NCI-H345 treated with DMSO at 0.1 percent for 48 hours (cell line): ENCODE measurements at regions not wholly inside any gene's neighbourhood (a gene's known extent, or its start where the extent isn't known, plus 50 kb on each side); places are given as distances from the start of the nearest gene placed in this dataset.
"Not testable (repeated sequence)": the region's sequence is repeated elsewhere in the genome, so short reads cannot be mapped to it uniquely, and the experiment has no call there.

Source experiments
- DNase-seq: peaks from one replicate; lab custom pipeline; 2025; ENCODE audit not compliant: unreplicated experiment; lab: John Stamatoyannopoulos, UW

GRCh38 chr1:191306916-191307315 lies 829.3 kb upstream of the BRINP3 start:
- no peak for DNase-seq

GRCh38 chr1:191320062-191320461 lies 838.2 kb upstream of the RGS18 start:
- DNase-seq, result no peak

GRCh38 chr1:191327868-191328267 lies 830.4 kb upstream of the RGS18 start:
- no peak for DNase-seq

GRCh38 chr1:191343816-191344215 lies 814.4 kb upstream of the RGS18 start:
- no peak for DNase-seq

- DNase-seq, result no peak
These were observed 811.9 kb upstream of the RGS18 start for GRCh38 chr1:191346381-191346780.

- DNase-seq, result no peak
These were observed 809.9 kb upstream of the RGS18 start for GRCh38 chr1:191348328-191348727.

- DNase-seq, result no peak
These were observed 807.3 kb upstream of the RGS18 start for GRCh38 chr1:191350938-191351337.

- no peak for DNase-seq
These were observed 799.5 kb upstream of the RGS18 start for GRCh38 chr1:191358724-191359123.

- DNase-seq, result no peak
These were observed 791.6 kb upstream of the RGS18 start for GRCh38 chr1:191366686-191367085.

GRCh38 chr1:191368891-191369654 lies 789.2 kb upstream of the RGS18 start:
- no peak for DNase-seq

GRCh38 chr1:191371626-191372025 lies 786.6 kb upstream of the RGS18 start:
- no peak for DNase-seq

GRCh38 chr1:191388283-191388682 lies 770.0 kb upstream of the RGS18 start:
- no peak for DNase-seq

- no peak for DNase-seq
These were observed 761.6 kb upstream of the RGS18 start for GRCh38 chr1:191396622-191397021.

GRCh38 chr1:191398551-191398950 lies 759.7 kb upstream of the RGS18 start:
- DNase-seq, result no peak

- DNase-seq, result no peak
These were observed 752.8 kb upstream of the RGS18 start for GRCh38 chr1:191405417-191405816.

GRCh38 chr1:191414981-191415640 lies 743.2 kb upstream of the RGS18 start:
- DNase-seq, result no peak

GRCh38 chr1:191419842-191420241 lies 738.4 kb upstream of the RGS18 start:
- DNase-seq, result no peak

GRCh38 chr1:191427593-191427992 lies 730.7 kb upstream of the RGS18 start:
- no peak for DNase-seq

- DNase-seq, result no peak
These were observed 725.4 kb upstream of the RGS18 start for GRCh38 chr1:191432817-191433216.

GRCh38 chr1:191438979-191439378 lies 719.3 kb upstream of the RGS18 start:
- no peak for DNase-seq

- DNase-seq, result not testable (repeated sequence)
These were observed 710.0 kb upstream of the RGS18 start for GRCh38 chr1:191448279-191448678.

- DNase-seq, result no peak
These were observed 705.7 kb upstream of the RGS18 start for GRCh38 chr1:191452586-191452985.

- DNase-seq, result no peak
These were observed 704.8 kb upstream of the RGS18 start for GRCh38 chr1:191453487-191453886.
